ENCODE measurements at regions not wholly inside any gene's neighbourhood (a gene's known extent, or its start where the extent isn't known, plus 50 kb on each side); places are given as distances from the start of the nearest gene placed in this dataset.

DNA sequence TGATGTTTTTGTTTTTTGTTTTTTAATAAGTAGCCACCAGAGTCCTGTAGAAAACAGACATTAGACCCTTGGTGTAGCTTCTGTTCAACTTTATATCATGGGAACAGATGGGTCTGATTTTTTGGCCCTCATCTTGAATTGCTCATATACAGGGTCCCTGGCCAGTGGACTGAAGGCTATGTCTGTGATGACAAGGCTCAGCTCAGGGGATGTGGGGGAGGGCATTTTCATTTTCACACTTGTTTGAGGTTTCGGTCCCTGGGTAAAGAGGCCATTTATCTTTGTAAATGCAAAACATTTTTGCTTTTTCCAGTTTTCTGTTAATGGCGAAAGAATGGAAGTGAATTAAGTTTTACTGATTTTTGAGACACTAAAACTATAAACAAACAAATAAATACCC, 257.6 kb upstream of the PHYHIPL start:
- no peaks in the 10 kb centered on the region for H3K36me3 ChIP-seq (ENCODE audit: control insufficient read depth, insufficient read depth, low read length)
- no peaks in the 10 kb centered on the region for H3K27me3 ChIP-seq (ENCODE audit: control insufficient read depth, insufficient read depth, low read length)
- POLR2A ChIA-PET = no interaction called here
- CTCF ChIA-PET = interaction anchor here (1.2 kb wide), 1 partner anchor 78 kb away, joined by 3 read pairs; no protein-coding TSS in a partner anchor
- DNase-seq (ENCODE audit: low read depth) = no peak
- H3K4me3 ChIP-seq (ENCODE audit: low read depth, low read length) = no peak overlapping the region
- TF ChIP-seq, protein P1, sequence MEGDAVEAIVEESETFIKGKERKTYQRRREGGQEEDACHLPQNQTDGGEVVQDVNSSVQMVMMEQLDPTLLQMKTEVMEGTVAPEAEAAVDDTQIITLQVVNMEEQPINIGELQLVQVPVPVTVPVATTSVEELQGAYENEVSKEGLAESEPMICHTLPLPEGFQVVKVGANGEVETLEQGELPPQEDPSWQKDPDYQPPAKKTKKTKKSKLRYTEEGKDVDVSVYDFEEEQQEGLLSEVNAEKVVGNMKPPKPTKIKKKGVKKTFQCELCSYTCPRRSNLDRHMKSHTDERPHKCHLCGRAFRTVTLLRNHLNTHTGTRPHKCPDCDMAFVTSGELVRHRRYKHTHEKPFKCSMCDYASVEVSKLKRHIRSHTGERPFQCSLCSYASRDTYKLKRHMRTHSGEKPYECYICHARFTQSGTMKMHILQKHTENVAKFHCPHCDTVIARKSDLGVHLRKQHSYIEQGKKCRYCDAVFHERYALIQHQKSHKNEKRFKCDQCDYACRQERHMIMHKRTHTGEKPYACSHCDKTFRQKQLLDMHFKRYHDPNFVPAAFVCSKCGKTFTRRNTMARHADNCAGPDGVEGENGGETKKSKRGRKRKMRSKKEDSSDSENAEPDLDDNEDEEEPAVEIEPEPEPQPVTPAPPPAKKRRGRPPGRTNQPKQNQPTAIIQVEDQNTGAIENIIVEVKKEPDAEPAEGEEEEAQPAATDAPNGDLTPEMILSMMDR (IDR thresholded peaks at IDR 0.05; ENCODE audit: insufficient read depth, low read depth, low read length) = no peak

DNA sequence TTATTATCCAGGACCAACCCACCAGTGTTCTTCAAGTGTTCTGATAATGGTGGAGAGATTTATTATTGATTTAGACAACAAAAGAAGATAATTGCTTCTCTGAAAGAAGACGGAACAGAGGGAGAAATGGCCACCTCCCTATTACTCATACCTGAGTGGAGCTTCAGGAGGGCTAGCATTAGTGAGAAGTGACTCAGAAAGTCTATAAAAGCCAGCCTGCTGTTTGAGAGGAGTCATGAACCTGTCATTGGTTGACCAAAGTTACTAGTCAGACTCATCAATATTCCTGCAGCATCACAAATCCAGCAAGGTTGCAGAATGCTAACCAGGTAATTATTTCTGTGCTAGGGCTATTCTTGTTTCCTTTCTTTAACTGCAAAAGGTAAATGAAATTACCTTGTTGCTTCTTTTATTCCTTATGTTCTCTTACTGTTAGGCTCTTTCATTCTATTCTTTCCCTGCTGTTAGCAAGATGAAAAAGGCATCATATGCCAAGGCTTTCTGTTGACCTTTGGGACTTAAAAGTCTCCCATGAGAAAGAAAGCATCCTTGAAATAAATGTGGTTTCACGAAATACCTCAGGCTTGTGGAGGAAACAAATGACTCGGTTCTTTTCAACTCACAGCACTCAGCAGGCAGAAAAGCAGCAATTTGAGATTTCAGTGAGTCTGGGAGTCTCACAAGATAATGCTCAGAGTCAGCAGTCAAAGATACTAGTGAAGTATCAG, 256.4 kb upstream of the PHYHIPL start:
- no peaks in the 10 kb centered on the region for H3K36me3 ChIP-seq (ENCODE audit: control insufficient read depth, insufficient read depth, low read length)
- no peaks in the 10 kb centered on the region for H3K27me3 ChIP-seq (ENCODE audit: control insufficient read depth, insufficient read depth, low read length)
- CTCF ChIA-PET = no interaction called here
- H3K4me3 ChIP-seq (ENCODE audit: low read depth, low read length) = no peak overlapping the region
- TF ChIP-seq, protein P1 (IDR thresholded peaks at IDR 0.05; ENCODE audit: insufficient read depth, low read depth, low read length) = no peak
- DNase-seq (ENCODE audit: low read depth) = peak; percentile 53
- POLR2A ChIA-PET = no interaction called here

- H3K36me3 ChIP-seq (ENCODE audit: control insufficient read depth, insufficient read depth, low read length) = no peaks in the 10 kb centered on the region
- ChIA-PET POLR2A (interaction anchor here (0.6 kb wide), 1 partner anchor 216 kb away, joined by 4 read pairs; no protein-coding TSS in a partner anchor), CTCF (interaction anchor here (1.2 kb wide), 1 partner anchor 10 kb away, joined by 3 read pairs; no protein-coding TSS in a partner anchor)
- TF ChIP-seq, protein P1 (IDR thresholded peaks at IDR 0.05; ENCODE audit: insufficient read depth, low read depth, low read length) = no peak
- H3K4me3 ChIP-seq (ENCODE audit: low read depth, low read length) = no peak overlapping the region
- H3K27me3 ChIP-seq (ENCODE audit: control insufficient read depth, insufficient read depth, low read length) = no peaks in the 10 kb centered on the region
- DNase-seq (ENCODE audit: low read depth) = no peak
Measured at GRCh38 chr10:58920655-58921003, 255.8 kb upstream of the PHYHIPL start.

GRCh38 chr10:58921421-58921855, 255.0 kb upstream of the PHYHIPL start:
- POLR2A ChIA-PET = no interaction called here
- no peak overlapping the region for H3K4me3 ChIP-seq (ENCODE audit: low read depth, low read length)
- no peak for DNase-seq (ENCODE audit: low read depth)
- no peaks in the 10 kb centered on the region for H3K36me3 ChIP-seq (ENCODE audit: control insufficient read depth, insufficient read depth, low read length)
- TF ChIP-seq, protein P1 (IDR thresholded peaks at IDR 0.05; ENCODE audit: insufficient read depth, low read depth, low read length) = no peak
- CTCF ChIA-PET = interaction anchor here (1.0 to 1.3 kb wide), 3 partner anchors 9 to 31 kb away, joined by 3 to 4 read pairs (median 3); no protein-coding TSS in a partner anchor
- no peaks in the 10 kb centered on the region for H3K27me3 ChIP-seq (ENCODE audit: control insufficient read depth, insufficient read depth, low read length)

DNA sequence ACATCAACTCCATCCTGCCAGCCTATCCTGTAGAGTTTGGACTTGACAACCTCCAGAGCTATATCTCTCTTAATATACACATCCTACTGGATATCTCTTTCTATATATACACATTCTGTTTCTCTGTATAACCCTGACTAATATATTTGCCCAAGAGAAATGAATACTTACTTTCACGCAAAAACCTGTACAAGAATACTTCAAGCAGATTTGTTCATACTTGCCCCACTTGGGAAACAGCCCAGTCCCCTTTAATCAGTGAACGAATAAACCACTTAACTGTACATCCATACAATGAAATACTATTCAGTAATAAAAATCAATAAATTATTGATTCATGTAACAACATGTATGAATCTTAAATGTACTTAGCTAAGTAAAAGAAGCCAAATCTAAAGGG, 251.1 kb upstream of the PHYHIPL start:
- no peaks in the 10 kb centered on the region for H3K36me3 ChIP-seq (ENCODE audit: control insufficient read depth, insufficient read depth, low read length)
- no peak overlapping the region for H3K4me3 ChIP-seq (ENCODE audit: low read depth, low read length)
- H3K27me3 ChIP-seq (ENCODE audit: control insufficient read depth, insufficient read depth, low read length) = no peaks in the 10 kb centered on the region
- ChIA-PET POLR2A (no interaction called here), CTCF (interaction anchor here (1.3 kb wide), 1 partner anchor 10 kb away, joined by 3 read pairs; no protein-coding TSS in a partner anchor)
- TF ChIP-seq, protein P1 (IDR thresholded peaks at IDR 0.05; ENCODE audit: insufficient read depth, low read depth, low read length) = no peak
- DNase-seq (ENCODE audit: low read depth) = no peak

All from BJ (cell line).